Dermis blood vessel endothelial cell (primary cell): ENCODE measurements at regions not wholly inside any gene's neighbourhood (a gene's known extent, or its start where the extent isn't known, plus 50 kb on each side); places are given as distances from the start of the nearest gene placed in this dataset.
"Not testable (repeated sequence)": the region's sequence is repeated elsewhere in the genome, so short reads cannot be mapped to it uniquely, and the experiment has no call there.

Experiments
- DNase-seq: peaks from one replicate; pipeline ENCODE4 v3.0.0; 2010

DNA sequence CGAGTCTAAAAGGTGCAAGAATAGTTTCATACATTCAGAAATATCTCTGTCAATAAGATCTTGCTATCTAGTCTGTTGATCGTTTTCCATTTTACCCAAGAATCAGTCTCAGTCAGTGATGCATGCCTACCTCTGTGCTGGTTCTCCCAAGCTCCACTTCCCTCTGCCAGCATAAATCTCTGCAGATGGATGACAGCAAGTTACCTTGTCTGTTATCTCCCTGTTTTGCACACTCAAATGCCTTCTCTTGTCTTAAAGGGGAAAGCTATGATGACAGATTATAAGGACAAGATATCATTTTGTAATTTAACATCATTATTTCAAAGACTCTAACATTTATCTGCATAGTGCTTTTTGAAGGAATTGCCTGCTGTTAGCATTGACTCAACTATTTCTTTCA is 802.1 kb upstream of the SEMA6A start:
- DNase-seq, result no peak

DNA sequence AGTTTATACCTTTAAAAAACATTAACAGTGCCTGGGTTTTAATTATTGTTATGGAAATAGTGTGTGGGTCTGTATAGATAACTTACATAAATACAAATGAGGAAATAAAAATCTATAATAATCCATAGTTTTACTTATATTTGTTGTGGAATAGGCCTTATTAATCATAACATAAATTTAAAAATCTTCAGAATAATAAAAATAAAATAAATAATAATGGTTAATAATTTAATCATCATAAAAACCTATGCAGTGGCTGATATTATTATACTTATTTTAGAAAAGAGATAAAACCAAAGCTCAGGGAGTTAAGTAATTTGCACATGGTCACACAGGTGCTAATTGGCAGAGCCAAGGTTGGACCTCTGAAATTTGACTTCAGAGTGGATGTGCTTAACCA is 785.3 kb upstream of the SEMA6A start:
- no peak for DNase-seq

DNA sequence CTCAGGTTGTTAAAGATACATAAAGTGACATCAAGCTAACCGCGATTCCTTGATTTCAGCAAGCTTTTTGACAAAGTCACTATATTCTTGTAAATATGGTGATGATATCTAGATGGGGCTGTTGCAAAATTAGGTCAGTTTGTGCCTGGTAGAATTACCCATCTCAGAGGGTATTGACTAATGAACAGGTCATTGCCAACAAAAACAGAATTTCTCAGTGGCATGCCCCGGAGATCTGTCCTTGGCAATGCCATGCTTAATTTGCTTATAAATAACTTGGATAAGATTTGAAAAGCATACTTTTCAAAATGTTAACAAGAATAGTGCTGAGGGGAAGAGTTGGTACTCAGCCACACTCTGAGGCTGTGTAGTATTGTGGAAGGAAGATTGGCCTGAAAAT is 783.3 kb upstream of the SEMA6A start:
- DNase-seq, result no peak

DNA sequence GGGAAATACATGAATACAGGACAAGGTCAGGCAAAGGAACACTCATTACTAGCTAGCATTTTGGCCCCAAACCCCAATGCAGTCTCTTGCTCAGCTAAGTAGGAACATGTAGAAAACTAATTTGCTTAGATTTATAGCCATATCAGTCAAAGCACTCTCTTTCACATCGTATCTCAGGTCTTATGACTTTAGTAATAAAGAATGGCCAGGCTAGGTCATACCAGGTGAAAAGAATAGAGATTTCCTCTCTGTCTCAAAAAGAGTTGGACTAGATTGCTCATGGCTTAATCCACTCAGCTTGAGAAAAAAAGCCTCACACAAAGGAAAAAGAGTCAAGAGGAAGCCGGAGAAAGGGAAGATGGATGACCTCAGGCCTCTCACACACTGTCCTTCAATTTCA is 772.7 kb upstream of the SEMA6A start:
- DNase-seq, result no peak

DNA sequence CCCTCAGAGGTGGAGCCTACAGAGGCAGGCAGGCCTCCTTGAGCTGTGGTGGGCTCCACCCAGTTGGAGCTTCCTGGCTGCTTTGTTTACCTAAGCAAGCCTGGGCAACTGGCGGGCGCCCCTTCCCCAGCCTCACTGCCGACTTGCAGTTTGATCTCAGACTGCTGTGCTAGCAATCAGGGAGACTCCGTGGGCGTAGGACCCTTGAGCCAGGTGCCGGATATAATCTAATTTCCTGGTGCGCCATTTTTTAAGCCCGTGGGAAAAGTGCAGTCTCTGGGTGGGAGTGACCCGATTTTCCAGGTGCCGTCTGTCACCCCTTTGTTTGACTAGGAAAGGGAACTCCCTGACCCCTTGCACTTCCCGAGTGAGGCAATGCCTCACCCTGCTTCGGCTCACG is 769.1 kb upstream of the SEMA6A start:
- DNase-seq, result not testable (repeated sequence)

DNA sequence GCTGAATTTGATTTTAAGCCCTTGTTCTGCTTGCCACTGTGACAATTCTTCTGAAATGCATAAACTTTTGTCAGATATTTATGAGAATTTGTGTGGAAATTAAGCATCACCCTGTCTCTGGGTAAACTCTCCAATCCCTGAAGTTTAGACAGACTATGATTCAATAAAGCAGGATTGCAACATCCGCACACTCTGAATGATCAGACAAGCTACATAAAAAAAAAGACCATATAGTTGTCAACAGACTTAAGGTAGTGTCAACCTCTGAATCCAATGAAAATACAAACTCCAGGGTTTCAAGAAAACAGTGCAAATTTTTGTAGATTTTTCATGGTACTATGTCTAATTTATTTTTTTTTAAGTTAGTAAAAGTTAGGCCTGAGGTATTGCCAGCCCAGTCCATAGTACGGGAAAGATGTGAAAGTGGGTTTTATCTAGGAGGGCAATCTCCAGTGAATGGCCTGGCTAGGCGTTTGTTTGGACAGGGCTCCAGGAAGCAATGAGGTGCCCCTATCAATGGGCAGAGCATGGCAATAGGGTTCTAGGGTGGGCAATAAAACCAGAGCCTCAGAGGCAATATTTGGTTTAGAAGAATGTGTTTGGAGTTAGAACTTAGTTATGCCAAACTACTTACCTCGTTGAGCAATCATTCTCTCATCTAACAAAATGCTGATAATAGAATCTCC is 762.6 kb upstream of the SEMA6A start:
- no peak for DNase-seq

DNA sequence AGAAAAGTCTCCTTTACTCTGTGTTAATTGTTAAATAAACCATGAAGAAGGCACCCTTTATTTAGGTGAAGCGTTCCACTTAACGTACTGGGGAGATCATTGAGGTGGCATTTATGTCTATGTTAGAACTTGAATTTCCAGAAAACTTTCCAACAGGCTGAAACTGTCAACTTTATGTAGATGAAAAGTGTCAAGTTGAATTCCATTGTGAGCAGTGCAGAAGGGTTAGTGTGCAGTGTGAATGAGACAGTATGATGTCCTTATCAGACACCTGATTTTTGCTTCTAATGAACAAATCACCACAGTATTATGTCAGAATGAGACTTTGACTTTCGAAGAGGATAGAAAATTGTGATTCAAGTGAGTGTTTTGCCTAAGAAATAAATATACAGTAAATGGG is 761.6 kb upstream of the SEMA6A start:
- DNase-seq, result no peak

DNA sequence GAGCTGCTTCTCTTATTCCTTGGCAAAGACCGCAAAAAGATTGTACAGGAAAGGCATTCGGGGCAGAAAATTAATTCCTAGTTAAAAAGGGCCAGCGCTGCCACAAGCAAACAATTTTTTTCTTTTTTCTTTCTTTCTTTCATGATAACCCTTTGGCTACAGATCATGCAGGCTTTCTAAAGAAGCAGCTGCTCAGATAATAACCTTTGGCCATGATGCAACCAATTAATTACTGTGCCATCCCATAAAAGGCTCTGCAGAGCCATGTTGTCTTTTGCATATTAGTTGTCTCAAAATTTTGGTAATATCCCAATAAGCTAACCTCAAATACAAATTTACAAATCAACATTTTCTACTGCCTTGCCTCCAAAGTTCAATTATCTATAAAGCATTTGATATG is 758.4 kb upstream of the SEMA6A start:
- no peak for DNase-seq

DNA sequence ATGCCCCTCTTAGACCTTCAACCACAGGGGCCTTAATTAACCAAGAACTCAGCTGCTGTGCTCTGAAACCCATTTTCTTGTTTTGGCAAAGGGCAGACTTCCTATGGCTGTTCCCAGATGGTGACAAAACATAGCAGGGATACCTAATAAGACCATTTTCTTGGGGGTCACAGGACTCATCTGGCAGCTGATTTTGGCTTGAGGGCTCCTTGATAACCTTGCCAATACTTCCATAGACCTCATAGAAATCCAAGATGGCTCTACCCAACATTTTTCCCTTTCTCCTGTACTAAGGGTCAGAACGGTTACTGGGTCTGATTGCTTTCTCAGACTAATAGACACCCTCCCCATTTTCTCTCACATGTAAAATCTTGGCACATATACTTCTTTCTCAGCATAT is 757.7 kb upstream of the SEMA6A start:
- no peak for DNase-seq

DNA sequence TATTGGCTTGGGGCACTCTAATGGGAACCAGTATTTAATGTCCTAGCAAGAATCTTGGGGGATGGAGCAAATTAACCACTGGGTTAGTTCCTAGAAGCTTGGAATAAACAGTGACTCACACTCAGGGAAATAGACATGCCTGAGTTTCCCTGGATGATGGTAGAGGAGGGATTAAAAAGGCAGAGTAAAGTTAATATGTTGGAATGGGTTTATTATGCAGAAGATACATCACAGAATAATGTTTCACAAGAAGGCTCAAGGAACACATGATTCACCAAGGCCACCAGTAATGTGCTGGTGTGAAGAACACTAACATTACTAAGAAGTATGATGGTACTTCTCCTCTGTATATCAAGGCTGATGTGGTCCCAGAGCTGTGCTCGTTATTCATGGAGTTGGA is 752.9 kb upstream of the SEMA6A start:
- no peak for DNase-seq

DNA sequence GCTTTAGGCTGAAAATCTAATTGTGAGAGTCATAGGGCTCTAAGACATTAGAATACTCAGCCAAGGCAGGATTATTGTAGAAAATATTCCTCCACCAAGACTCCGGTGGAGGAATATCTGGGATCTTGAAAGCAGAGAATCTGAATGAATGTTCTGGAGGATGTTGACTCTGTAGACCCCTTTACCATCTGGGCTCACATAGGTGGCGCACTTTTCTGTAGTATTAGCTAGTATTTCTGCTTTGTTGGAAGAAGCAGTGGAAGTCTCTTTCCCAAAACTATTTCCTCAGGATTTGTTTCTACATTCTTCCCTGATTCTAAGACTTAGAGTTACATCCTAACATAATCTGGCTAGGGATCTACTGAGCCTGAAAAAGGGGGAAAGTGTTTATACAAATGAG is 752.4 kb upstream of the SEMA6A start:
- no peak for DNase-seq

DNA sequence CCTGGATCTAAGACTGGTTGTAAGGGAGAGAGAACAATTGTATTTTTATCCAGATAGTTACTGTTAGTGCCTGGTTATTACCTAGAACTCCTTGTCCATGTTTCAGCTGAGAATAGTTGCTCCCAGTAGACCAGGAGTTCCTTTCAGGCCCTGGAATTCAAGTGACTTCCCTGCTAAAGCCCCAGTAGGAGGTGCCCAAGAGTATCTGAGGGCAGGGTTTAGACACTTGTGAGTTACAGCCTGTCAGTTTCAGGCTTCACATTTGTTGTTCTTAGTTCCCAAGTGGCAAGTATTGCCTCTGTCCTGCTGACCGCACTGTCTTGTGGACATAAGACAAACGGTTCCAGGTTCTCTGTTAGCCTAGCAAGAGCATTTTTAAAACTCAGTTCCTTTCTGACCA is 743.9 kb upstream of the SEMA6A start:
- DNase-seq, result no peak

DNA sequence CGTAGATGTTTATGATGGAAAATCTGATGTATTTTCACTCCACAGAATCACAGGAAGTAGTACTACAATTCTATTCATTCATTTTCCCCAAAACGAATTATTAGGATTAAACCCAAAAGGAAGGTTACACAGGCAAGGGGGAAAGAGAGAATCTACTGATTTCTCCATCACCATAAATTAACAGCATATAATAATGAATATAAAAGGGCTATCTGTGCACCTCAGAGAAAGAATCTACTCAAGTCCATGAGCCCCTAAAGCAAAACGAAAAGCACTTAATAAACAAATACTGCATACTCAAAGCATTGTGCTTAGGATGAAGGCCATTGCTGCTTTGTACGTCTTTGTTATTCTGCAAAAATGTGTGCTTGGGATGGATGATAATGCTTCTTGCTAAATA is 740.5 kb upstream of the SEMA6A start:
- no peak for DNase-seq

DNA sequence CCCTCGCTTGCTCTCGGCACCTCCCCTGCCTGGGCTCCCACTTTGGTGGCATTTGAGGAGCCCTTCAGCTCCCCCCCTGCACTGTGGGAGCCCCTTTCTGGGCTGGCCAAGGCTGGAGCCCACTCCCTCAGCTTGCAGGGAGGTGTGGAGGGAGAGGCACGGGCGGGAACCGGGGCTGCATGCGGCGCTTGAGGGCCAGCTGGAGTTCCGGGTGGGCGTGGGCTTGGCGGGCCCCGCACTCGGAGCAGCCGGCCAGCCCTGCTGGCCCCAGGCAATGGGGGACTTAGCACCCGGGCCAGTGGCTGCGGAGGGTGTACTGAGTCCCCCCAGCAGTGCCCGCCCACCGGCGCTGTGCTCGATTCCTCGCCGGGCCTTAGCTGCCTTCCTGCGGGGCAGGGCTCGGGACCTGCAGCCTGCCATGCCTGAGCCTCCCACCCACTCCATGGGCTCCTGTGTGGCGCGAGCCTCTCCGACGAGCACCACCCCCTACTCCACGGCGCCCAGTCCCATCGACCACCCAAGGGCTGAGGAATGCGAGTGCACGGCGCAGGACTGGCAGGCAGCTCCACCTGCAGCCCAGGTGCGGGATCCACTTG is 730.0 kb upstream of the SEMA6A start:
- DNase-seq, result not testable (repeated sequence)

DNA sequence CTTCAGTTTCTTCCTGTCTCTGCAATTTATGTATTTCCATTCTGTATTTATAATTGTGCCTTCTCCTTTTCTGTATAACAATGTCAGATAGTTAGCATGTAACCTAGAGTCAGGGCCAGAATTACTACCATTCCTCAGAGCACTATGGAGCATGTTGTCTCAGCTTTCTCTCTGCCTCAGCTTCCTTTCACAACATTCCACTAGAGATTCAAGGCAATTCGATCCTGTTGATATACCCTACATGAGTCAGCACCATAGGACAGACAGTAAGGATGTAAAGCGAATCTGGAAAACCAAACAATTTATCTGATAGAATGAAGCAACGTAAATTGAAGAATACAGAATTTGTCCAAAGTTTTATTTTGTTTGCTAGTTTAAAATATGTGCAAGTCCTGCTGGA is 728.3 kb upstream of the SEMA6A start:
- no peak for DNase-seq

DNA sequence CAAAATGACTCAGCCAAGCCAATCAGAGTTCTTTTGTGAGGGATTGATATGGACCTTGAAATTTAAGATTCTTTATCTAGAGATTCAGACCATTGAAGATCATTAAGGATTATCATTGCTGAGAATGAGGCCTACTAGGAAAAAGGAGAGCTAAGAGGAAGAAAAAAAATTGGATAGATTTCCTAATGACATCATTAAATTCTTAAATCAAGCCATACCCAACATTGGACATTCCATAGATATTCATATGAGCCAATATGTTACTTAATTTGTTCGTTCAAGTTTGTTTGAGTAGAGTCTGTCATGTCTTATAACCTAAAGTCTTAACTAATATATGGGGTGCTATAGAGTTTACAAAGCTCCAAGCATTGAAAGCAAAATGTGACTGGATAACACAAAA is 727.9 kb upstream of the SEMA6A start:
- no peak for DNase-seq

DNA sequence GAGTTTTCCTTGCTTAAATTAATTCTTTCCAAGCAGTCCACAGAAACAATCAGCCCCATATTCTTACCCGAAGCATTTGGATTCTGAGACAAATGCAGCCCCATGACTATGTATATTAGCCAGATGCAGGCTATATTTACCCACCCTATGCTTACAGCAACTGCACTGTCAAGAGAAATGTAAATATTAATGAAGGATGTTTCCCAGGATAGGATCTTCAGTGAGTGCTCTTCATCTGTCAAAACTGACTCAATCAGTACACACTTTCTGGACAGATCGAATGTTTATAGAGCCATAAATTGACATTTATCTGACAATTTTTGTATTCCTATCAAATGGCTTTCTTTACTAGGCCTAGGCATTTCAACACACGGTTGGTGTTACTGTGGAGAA is 725.3 kb upstream of the SEMA6A start:
- DNase-seq, result no peak

DNA sequence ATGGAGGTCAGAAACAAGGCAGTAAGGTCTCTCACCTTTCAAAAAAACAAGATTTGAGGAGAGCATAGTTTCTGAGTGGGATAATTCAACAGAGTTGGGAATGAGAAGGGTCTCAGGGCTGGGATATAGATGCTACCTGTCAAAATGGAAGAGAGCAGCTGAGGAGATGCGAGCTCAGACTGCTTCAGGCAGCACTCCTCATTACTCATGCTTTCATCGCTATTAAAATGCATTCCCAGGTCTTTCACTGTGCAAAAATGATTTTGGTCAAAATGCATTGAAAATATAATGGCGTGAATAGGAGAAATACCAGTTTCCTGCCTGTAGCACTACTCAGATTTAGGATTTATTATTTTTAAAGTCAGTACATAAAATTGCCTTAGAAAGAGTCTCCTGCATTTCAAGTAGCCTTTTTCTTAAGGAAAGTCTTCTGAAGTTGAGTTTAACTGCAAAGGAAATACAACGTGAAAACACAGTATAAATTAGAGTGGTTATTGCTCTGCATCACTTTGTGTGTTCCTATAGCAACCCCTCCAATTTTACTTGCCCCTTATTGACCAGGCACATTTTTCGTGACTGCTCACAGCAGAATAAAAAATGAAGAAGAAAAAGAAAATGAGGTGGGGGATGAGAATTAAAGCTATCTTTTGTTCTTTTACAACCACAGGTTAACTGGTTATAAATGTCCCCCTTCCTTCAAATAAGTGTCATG is 724.8 kb upstream of the SEMA6A start:
- DNase-seq, result no peak

DNA sequence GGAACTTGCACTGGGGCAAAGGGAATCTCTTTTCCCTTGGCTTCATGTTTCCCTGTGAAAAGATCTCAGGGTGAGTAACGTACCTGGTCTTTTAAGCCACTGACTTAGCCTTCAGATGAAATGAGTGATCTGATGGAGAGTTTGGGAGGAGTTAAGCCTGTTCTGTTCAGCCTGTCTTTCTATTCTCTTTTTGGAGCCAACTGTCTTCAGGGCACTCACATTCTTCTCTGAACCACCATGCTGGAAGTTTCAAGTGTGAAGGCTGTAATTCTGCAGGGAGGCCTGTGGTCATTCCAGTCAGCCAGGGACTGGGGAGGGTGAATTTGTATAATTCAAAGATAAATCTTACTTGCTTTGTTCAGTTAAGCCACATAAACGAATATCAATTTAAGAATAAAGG is 722.2 kb upstream of the SEMA6A start:
- DNase-seq, result no peak

DNA sequence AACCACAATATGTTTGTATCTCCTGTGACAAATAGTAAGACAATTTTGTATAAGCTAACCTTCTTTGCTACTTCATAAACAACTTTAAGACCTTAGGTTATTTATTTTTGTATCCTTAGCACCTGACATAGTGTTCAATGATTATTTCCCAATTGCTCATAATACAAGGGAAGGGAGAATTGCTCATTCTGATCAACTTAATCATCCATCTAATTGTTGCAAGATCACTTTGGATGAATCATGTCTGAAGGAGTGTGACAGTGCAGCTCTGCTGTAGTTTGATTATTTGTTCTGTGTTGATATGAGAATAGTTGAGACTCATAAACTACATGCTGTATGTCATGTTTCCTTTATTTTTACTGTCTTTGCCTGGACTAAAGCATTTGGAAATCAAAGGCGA is 721.3 kb upstream of the SEMA6A start:
- no peak for DNase-seq

DNA sequence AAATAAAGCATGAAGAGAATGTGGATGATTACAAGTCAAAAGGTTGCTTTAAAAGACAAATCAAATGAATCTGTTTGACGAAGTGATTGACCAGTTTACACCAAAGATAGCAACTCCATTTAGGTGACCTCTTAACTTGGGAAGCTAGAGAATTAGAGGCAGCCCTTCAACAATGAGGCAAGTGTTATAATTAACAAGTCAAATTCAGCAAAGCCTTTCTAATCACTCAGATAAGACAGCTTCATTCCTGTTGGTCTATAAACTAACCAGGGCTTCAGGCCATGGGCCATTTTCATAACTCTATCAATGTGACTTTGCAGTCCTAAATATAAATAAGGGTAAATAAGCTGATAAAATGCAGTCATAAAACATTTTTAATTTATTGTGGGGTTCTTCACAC is 712.2 kb upstream of the SEMA6A start:
- no peak for DNase-seq

DNA sequence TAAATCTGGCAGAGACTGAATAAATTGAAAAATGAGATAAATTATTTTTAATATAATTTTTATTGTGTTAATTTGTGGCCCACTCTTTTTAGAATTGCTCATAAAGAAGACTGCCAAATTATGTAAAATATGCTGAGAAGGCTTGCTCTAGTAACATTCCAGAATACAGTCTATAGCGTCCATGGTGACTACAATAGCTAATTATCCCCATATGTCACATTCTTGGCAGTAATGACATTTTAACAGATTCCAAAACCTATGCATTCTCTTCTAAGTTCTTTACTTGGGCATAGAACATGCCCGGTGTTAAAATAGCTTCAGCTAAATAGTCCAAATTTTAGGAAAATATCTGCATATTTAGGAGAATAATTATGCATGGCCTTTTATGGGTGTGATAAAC is 697.0 kb upstream of the SEMA6A start:
- no peak for DNase-seq

DNA sequence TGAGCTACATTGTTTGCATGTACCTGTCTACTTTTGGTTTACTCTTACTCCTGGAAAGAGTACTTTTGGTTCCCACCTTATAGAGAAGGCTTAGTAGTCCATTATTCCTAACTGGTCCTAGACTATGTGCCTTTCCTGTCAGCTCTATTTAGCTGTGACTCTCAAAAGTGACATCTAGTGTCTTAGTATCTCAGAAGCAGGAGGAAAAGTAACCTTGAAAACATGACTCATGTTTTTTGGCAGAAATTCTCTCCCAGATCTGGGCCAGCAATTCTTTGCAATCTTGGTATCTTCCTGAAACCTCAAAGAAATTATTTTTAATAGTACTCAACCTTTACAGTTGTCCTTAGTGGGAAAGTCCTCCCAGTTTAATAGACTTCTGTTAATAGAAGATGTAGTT is 691.7 kb upstream of the SEMA6A start:
- no peak for DNase-seq

DNA sequence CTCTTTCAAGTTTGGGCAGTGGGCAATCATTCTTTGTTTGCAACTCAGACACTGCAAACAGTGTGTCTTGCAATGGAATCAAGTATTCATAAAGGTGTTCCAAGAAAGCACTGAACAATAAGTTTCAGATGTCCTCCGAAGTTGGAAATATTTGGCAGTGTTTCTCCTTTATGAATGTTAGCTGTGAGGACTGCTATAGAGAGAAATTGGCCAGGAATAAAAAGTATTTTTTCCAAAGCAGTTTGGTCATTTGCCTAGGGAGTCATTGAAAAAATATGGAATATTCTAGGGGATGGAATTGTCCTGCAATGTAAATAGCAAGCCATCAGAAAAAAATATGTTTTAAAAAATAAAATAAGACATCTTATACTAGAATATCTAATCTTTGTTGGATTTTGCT is 688.6 kb upstream of the SEMA6A start:
- DNase-seq, result no peak
